Astrocyte (in vitro differentiated cells and primary cell): ENCODE measurements at regions not wholly inside any gene's neighbourhood (a gene's known extent, or its start where the extent isn't known, plus 50 kb on each side); places are given as distances from the start of the nearest gene placed in this dataset.
A peak's percentile ranks its signal among the peaks of the same experiment; 100 is the strongest.

Source experiments
- CTCF ChIP-seq: IDR thresholded peaks from 2 replicates; pipeline ENCODE4 v1.5.1; 2011; ENCODE audit warnings: low read depth, mild to moderate bottlenecking, inconsistent platforms, low read length, moderate library complexity; ENCODE audit not compliant: insufficient read depth
- EZH2 ChIP-seq: IDR thresholded peaks from 2 replicates; pipeline ENCODE4 v1.6.1; 2012; ENCODE audit warnings: mild to moderate bottlenecking, low read length, inconsistent platforms; ENCODE audit not compliant: insufficient read depth

DNA sequence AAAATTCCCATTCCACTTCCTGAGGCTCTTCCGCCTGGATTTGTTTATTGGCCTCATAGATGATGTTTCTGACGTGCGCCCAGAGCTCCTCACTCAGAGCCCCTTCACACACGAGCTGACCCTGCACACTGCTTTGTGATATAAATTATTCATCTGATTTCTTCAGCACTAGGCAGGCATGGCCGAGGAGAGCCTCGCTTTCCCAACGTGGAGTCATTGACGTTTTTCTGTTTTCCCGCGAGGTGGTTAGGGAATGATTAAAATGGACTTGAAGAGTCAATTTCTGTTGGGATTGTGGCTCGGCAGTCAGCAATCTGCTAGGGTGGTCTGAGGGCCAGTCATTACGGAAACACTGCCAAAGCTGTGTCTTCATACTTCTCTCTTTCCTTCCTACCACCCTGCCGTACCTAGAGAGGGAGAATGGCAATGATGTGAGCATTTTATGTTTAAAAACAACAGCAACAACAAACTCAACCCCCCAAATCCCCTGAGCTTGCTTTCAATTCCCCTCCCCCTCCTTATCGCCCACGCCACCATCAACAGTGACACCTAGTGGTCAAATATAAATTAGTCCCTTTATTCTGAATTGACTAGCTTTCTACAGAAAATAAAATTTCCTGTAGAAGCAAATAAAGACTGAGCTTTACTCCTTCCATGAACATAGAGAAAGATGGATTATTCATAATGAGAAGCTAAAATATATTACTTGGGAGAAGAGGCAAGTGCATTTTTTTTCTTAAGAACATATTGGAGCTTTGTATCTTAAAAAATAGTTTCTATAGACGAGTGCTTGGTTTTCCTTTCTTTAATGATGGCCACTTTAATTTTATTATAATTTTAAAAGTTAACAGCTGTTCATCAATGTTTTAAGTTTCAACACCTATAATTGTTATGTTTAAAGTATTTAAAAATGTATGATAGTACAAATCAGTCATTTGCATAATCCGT, 285.1 kb downstream of the MTX2 start:
- TF ChIP-seq CTCF = peak; percentile 75
- TF ChIP-seq EZH2 = no peak
